ENCODE measurements at regions not wholly inside any gene's neighbourhood (a gene's known extent, or its start where the extent isn't known, plus 50 kb on each side); places are given as distances from the start of the nearest gene placed in this dataset.

DNA sequence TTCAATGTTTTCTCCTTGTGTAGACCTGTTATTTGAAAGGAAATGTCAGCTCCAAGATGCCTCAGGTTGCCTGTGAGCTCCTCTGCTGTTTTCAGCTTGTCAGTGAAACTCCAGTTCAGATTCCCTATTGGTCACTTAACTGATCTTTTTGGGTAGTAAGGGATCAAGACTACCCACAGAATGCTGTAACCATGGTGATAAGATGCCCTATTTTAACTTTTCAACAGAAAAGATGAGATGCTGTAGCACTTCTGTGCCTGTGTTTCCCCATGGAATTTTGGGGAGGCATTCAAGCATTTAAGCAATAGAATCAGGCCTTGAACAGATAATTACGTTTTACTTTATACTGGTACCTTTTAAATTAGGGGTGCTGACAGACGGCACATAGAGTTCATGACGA is 106.6 kb upstream of the H2AZ1 start:
- TF ChIP-seq SUPT5H (IDR thresholded peaks at IDR 0.05) (no peak), ZNF75A (CRISPR knock-in tag; IDR thresholded peaks at IDR 0.05) (no peak), RFX1 (IDR thresholded peaks at IDR 0.05) (peak; percentile 47), ZNF551 (CRISPR knock-in tag; IDR thresholded peaks at IDR 0.05) (no peak), ZNF707 (CRISPR knock-in tag; conservative IDR thresholded peaks at IDR 0.05) (no peak), RNF2 (IDR thresholded peaks at IDR 0.05) (no peak), ZNF77 (CRISPR knock-in tag; IDR thresholded peaks at IDR 0.05) (no peak)
- TF ChIP-seq, protein P1, sequence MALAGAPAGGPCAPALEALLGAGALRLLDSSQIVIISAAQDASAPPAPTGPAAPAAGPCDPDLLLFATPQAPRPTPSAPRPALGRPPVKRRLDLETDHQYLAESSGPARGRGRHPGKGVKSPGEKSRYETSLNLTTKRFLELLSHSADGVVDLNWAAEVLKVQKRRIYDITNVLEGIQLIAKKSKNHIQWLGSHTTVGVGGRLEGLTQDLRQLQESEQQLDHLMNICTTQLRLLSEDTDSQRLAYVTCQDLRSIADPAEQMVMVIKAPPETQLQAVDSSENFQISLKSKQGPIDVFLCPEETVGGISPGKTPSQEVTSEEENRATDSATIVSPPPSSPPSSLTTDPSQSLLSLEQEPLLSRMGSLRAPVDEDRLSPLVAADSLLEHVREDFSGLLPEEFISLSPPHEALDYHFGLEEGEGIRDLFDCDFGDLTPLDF (CRISPR knock-in tag; IDR thresholded peaks at IDR 0.05) = no peak
- TF ChIP-seq, protein P2, sequence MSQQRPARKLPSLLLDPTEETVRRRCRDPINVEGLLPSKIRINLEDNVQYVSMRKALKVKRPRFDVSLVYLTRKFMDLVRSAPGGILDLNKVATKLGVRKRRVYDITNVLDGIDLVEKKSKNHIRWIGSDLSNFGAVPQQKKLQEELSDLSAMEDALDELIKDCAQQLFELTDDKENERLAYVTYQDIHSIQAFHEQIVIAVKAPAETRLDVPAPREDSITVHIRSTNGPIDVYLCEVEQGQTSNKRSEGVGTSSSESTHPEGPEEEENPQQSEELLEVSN (IDR thresholded peaks at IDR 0.05; ENCODE audit: borderline replicate concordance in 1 of 2, extremely low read depth in 1 of 2, insufficient read depth in 1 of 2, insufficient read length in 1 of 2, low read depth in 1 of 2, low read length in 1 of 2, poor library complexity in 1 of 2, severe bottlenecking in 1 of 2) = no peak
- H3K9me3 ChIP-seq (replicated peaks; ENCODE audit: control insufficient read depth, insufficient read depth, low read depth, low read length) = no peaks in the 10 kb centered on the region
- ChIA-PET POLR2A (no interaction called here), CTCF (ENCODE audit: low intra/inter-chr PET ratio) (no interaction called here)
- H3K27me3 ChIP-seq (ENCODE audit: control insufficient read depth in 2 of 2, insufficient read depth in 2 of 2, low read length in 2 of 2) = no peaks in the 10 kb centered on the region
- H3K9me1 ChIP-seq (ENCODE audit: control insufficient read depth, insufficient read depth, low read length) = no peaks in the 10 kb centered on the region
- no peak overlapping the region for H2AFZ ChIP-seq (ENCODE audit: low read depth, low read length)
- no peak overlapping the region for H3K27ac ChIP-seq (ENCODE audit: extremely low read depth, low read depth, low read length)
- intact Hi-C loops (cut with micrococcal nuclease) (no loop called here), in situ Hi-C loops (cut with MboI) (no loop called here)
- H3K4me2 ChIP-seq (ENCODE audit: insufficient read depth, low read length) = no peak overlapping the region
- H3K4me1 ChIP-seq (replicated peaks in 1 of 2; ENCODE audit: control insufficient read depth in 2 of 2, insufficient read depth in 2 of 2, low read length in 2 of 2) = no peaks in the 10 kb centered on the region
- no peak for FAIRE-seq
- no peak overlapping the region for H3K9ac ChIP-seq (ENCODE audit: insufficient read depth in 1 of 2, low read depth in 2 of 2, low read length in 2 of 2)
- no peak for DNase-seq (ENCODE audit: extremely low read depth in 1 of 4, low spot score in 3 of 4)
- ATAC-seq = no peak
- no peaks in the 10 kb centered on the region for H3K36me3 ChIP-seq (ENCODE audit: control insufficient read depth, insufficient read depth, low read length)
- no TSS peak for BruUV-seq (replicated peaks)
- no peaks in the 10 kb centered on the region for H4K20me1 ChIP-seq (replicated peaks; ENCODE audit: control insufficient read depth, insufficient read depth, low read length)
- 0% methylated on average over 3 of the region's 3 CpGs for WGBS (ENCODE audit: insufficient coverage, low coverage, missing lambda C conversion rate)
- no peaks in the 10 kb centered on the region for H3K79me2 ChIP-seq (ENCODE audit: control insufficient read depth, insufficient read depth, low read length)
- no peak overlapping the region for H3K4me3 ChIP-seq

Data from K562 (cell line).